Gastroesophageal sphincter (tissue), 4 donors: ENCODE measurements at regions not wholly inside any gene's neighbourhood (a gene's known extent, or its start where the extent isn't known, plus 50 kb on each side); places are given as distances from the start of the nearest gene placed in this dataset.
"Not testable (repeated sequence)": the region's sequence is repeated elsewhere in the genome, so short reads cannot be mapped to it uniquely, and the experiment has no call there.

Experiments used
- ATAC-seq: fragments of 150-250 bp; one replicate; pipeline ENCODE4 v1.9.1; 2016; ENCODE audit warnings: mild to moderate bottlenecking, moderate library complexity
- H3K27ac ChIP-seq, 4 donors: fragments of 200-600 bp; sonication (generic) in 3 of 4; 1 replicate in 3 of 4; 2 replicates in 1 of 4; pipeline ENCODE4 v1.5.1; 2016 to 2019
- H3K27me3 ChIP-seq: fragments of 200-600 bp; sonication (generic); one replicate; pipeline ENCODE4 v1.5.1; 2019
- H3K36me3 ChIP-seq, 2 donors: fragments of 200-600 bp; sonication (generic); one replicate each; pipeline ENCODE4 v1.5.1; 2019; ENCODE audit warnings: control low read depth in 1 of 2
- H3K4me1 ChIP-seq, 3 donors: fragments of 200-600 bp; sonication (generic); 1 replicate in 2 of 3; 2 replicates in 1 of 3; pipeline ENCODE4 v1.5.1; 2016 to 2019; ENCODE audit warnings: control low read depth in 2 of 3
- H3K4me3 ChIP-seq, 2 donors: fragments of 200-600 bp; sonication (generic); one replicate each; pipeline ENCODE4 v1.5.1; 2019; ENCODE audit warnings: mild to moderate bottlenecking in 1 of 2, moderate library complexity in 1 of 2
- H3K9me3 ChIP-seq, 3 donors: fragments of 200-600 bp; sonication (generic); one replicate each; pipeline ENCODE4 v1.5.1; 2017 to 2019; ENCODE audit warnings: control low read depth in 2 of 3
- EP300 ChIP-seq: sonication (generic); formaldehyde crosslinking; IDR thresholded peaks from one replicate; pipeline ENCODE4 v1.6.1; 2017; ENCODE audit warnings: antibody characterized with exemption, mild to moderate bottlenecking
- POLR2A ChIP-seq, 2 donors: fragments of 450-650 bp; IDR thresholded peaks; one replicate each; pipeline ENCODE4 v1.6.1; 2017; ENCODE audit warnings: antibody characterized with exemption in 2 of 2, mild to moderate bottlenecking in 2 of 2, moderate library complexity in 1 of 2
- POLR2AphosphoS5 ChIP-seq: sonication (generic); formaldehyde crosslinking; IDR thresholded peaks from one replicate; pipeline ENCODE4 v1.6.1; 2017; ENCODE audit warnings: antibody characterized with exemption
- WGBS, 2 donors: methylation state at CpG; one replicate each; pipeline ENCODE4 v1.1.5; 2018; ENCODE audit warnings: low coverage in 1 of 2; 5-methylcytosine and 5-hydroxymethylcytosine counted together
- TF ChIP-seq, protein P1 (sequence below), 4 experiments: fragments of 200-600 bp in 2 of 4; fragments of 450-650 bp in 2 of 4; sonication (generic) in 1 of 4; IDR thresholded peaks; one replicate each; pipeline ENCODE4 v1.5.1; 2017 to 2019; ENCODE audit warnings: antibody characterized with exemption in 4 of 4, mild to moderate bottlenecking in 2 of 4, moderate library complexity in 2 of 4

DNA sequence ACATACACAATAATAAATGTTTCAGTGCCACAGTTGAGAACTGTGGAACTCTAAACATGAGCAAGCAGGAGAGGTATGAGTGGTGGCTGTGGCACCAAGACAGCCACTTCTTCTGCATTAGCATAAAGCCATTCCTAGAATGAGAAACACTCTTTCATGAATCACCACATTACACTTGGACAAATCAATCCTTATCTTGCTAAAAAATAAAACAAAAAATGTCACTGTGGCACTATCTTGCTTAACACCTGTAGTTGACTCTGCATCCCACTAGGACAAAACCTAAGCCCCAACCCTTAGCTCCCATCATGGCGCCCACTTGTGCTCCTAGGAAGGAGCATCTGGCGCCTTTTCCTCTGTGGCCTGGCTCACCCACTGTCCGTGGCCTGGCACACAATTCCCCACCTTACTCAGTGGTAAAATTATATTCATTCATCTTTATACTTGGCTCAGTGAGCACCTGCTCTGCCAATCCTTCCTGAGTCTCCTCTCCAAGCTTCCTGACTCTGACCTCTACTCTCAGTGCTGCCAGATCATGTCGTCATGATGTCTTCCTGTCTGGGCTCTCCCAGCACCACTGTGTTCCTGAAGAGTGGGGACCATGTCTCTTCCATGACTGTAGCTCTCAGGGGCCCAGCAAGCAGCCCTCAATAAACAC lies 272.9 kb downstream of the LNPK start:
- H3K4me1 ChIP-seq, result no peaks in the 10 kb centered on the region
- no peaks in the 10 kb centered on the region for H3K36me3 ChIP-seq
- WGBS, 2 donors, result 79 to 80% methylated on average over 3 to 4 of the region's 4 CpGs
- no peaks in the 10 kb centered on the region for H3K9me3 ChIP-seq
- H3K27me3 ChIP-seq, result peaks cover 7% of the 10 kb centered on the region
- H3K27ac ChIP-seq, result no peak overlapping the region
- TF ChIP-seq, protein P1, sequence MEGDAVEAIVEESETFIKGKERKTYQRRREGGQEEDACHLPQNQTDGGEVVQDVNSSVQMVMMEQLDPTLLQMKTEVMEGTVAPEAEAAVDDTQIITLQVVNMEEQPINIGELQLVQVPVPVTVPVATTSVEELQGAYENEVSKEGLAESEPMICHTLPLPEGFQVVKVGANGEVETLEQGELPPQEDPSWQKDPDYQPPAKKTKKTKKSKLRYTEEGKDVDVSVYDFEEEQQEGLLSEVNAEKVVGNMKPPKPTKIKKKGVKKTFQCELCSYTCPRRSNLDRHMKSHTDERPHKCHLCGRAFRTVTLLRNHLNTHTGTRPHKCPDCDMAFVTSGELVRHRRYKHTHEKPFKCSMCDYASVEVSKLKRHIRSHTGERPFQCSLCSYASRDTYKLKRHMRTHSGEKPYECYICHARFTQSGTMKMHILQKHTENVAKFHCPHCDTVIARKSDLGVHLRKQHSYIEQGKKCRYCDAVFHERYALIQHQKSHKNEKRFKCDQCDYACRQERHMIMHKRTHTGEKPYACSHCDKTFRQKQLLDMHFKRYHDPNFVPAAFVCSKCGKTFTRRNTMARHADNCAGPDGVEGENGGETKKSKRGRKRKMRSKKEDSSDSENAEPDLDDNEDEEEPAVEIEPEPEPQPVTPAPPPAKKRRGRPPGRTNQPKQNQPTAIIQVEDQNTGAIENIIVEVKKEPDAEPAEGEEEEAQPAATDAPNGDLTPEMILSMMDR (IDR thresholded peaks at IDR 0.05), result no peak
- TF ChIP-seq EP300, result no peak
- no peak for TF ChIP-seq POLR2A (IDR thresholded peaks at IDR 0.05)
- TF ChIP-seq POLR2AphosphoS5, result no peak
- ATAC-seq, result no peak
- H3K4me3 ChIP-seq, result no peak overlapping the region

DNA sequence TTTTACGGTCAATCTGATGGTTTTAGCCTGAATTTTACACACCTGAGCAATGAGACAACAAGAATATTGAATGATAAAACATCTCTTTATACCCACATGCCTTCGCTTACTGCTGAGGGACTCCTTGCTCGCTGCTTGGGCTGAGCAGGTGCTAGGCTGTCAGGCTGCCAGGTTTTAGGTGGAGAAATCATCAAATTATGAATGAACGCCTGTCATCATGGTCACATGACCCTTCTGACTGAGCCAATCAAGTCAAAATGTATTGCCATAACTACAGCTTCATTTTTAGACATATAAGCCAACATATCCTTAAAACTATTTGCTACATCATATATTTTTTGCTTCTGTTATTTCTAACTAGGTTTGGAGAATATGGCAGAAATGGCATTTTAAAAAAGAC lies 274.0 kb downstream of the LNPK start:
- Histone ChIP-seq H3K4me1 (no peaks in the 10 kb centered on the region), H3K4me3 (no peak overlapping the region), H3K27me3 (peaks cover 7% of the 10 kb centered on the region), H3K9me3 (no peaks in the 10 kb centered on the region), H3K27ac (no peak overlapping the region), H3K36me3 (no peaks in the 10 kb centered on the region)
- WGBS, 2 donors, result 71 to 82% methylated on average over 1 to 4 of the region's 4 CpGs
- TF ChIP-seq POLR2AphosphoS5 (no peak), EP300 (no peak), POLR2A (IDR thresholded peaks at IDR 0.05) (no peak)
- TF ChIP-seq, protein P1 (IDR thresholded peaks at IDR 0.05), result no peak
- ATAC-seq, result no peak

DNA sequence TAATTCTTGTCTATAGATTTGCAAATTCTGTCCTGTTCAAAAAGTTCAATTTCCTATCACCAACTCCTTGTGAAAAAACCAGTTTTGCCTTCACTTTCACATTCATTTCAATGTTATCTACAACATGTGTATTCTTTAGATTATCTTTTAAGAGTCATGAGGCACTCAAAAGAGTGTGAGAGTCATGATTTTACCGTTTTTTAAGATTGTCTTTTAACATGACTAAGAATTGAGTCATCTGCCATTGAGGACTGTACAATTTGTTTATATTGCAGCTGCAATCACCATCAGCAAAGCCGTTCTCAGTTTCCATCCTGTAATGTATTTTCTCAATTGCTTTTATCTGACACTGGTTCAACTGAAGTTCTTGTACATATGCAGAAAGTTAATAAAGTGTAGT lies 275.8 kb downstream of the LNPK start:
- TF ChIP-seq, protein P1 (IDR thresholded peaks at IDR 0.05), result no peak
- TF ChIP-seq POLR2A (IDR thresholded peaks at IDR 0.05), result no peak
- no peak for TF ChIP-seq EP300
- TF ChIP-seq POLR2AphosphoS5, result no peak
- Histone ChIP-seq H3K9me3 (no peaks in the 10 kb centered on the region), H3K27me3 (peaks cover 7% of the 10 kb centered on the region), H3K36me3 (no peaks in the 10 kb centered on the region), H3K27ac (no peak overlapping the region), H3K4me3 (no peak overlapping the region), H3K4me1 (no peaks in the 10 kb centered on the region)
- ATAC-seq, result no peak
- WGBS, 2 donors, result 2 to 12% methylated on average over 2 of the region's 2 CpGs

DNA sequence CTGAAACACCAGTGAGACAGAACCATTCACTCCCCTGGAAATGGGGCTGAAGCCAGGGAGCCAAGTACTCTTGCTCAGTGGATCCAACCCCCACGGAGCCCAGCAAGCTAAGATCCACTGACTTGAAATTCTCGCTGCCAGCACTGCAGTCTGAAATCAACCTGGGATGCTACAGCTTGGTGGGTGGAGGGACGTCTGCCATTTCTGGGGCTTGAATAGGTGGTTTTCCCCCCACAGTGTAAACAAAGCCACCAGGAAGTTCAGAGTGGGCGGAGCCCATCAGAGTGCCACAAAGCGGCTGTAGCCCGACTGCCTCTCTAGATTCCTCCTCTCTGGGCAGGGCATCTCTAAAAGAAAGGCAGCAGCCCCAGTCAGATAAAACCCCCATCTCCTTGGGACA lies 292.8 kb downstream of the LNPK start:
- no peak for ATAC-seq
- H3K9me3 ChIP-seq, result peaks cover 0 to 10% (median 0%) of the 10 kb centered on the region in 3 donors
- no peaks in the 10 kb centered on the region for H3K4me1 ChIP-seq
- peaks cover 36% of the 10 kb centered on the region for H3K27me3 ChIP-seq
- no peak for TF ChIP-seq EP300
- no peak for TF ChIP-seq POLR2AphosphoS5
- TF ChIP-seq, protein P1 (IDR thresholded peaks at IDR 0.05), result no peak
- TF ChIP-seq POLR2A (IDR thresholded peaks at IDR 0.05), result no peak
- H3K4me3 ChIP-seq, result no peak overlapping the region
- 60% methylated on average over 1 of the region's 6 CpGs; no CpG with 5 or more reads in 1 of the 2 donors for WGBS, 2 donors
- H3K36me3 ChIP-seq, result no peaks in the 10 kb centered on the region
- H3K27ac ChIP-seq, result no peak overlapping the region

DNA sequence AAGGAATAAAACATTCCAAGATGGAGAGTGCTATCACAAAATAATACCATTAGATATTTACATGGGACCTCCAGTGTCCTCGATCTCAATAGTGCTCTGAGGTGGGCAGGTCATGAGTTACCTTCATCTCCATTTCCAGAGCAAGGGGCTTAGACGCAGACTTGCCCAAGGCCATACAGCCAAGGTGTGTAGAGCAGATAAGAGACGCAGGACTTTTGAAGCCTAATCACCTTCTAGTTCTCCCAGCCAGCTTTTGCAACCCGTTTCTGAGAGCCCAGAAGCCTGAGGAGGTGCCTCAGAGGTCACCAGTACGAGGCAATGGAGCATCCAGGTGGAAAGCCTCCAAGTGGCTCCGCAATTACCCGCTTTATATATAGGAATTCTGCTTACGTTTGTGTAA lies 294.7 kb downstream of the LNPK start:
- Histone ChIP-seq H3K9me3 (no peaks in the 10 kb centered on the region), H3K36me3 (no peaks in the 10 kb centered on the region), H3K4me3 (no peak overlapping the region), H3K27me3 (peaks cover 36% of the 10 kb centered on the region), H3K27ac (no peak overlapping the region), H3K4me1 (no peaks in the 10 kb centered on the region)
- TF ChIP-seq POLR2AphosphoS5, result no peak
- TF ChIP-seq, protein P1 (IDR thresholded peaks at IDR 0.05), result no peak
- no peak for TF ChIP-seq POLR2A (IDR thresholded peaks at IDR 0.05)
- no peak for TF ChIP-seq EP300
- WGBS, 2 donors, result 43 to 66% methylated on average over 3 to 6 of the region's 8 CpGs
- ATAC-seq, result no peak

DNA sequence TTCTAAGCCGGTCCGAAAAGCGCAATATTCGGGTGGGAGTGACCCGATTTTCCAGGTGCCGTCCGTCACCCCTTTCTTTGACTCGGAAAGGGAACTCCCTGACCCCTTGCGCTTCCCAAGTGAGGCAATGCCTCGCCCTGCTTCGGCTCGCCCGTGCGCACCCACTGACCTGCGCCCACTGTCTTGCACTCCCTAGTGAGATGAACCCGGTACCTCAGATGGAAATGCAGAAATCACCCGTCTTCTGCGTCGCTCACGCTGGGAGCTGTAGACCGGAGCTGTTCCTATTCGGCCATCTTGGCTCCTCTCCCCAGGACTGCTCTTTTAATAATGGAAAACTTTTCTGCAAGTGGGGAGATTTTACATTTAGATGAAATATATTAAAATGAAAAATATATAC lies 297.5 kb downstream of the LNPK start:
- H3K4me1 ChIP-seq, H3K27ac ChIP-seq, H3K36me3 ChIP-seq, H3K9me3 ChIP-seq, ATAC-seq, H3K4me3 ChIP-seq: not testable (repeated sequence)
- H3K27me3 ChIP-seq, result peaks cover 32% of the 10 kb centered on the region
- 91 to 97% methylated on average over 9 to 20 of the region's 22 CpGs for WGBS, 2 donors
